ENCODE measurements at regions not wholly inside any gene's neighbourhood (a gene's known extent, or its start where the extent isn't known, plus 50 kb on each side); places are given as distances from the start of the nearest gene placed in this dataset.
"Not testable (repeated sequence)": the region's sequence is repeated elsewhere in the genome, so short reads cannot be mapped to it uniquely, and the experiment has no call there.

- peak; percentile 57 for DNase-seq
These were observed 115.4 kb downstream of the LHX2 start for GRCh38 chr9:124126648-124127646.

- no peak for DNase-seq
These were observed 117.1 kb downstream of the LHX2 start for GRCh38 chr9:124128568-124129166.

GRCh38 chr9:124130277-124131075 is 118.9 kb downstream of the LHX2 start:
- no peak for DNase-seq

GRCh38 chr9:124131518-124131917 is 120.0 kb downstream of the LHX2 start:
- DNase-seq = not testable (repeated sequence)

GRCh38 chr9:124132671-124133147 is 121.1 kb downstream of the LHX2 start:
- DNase-seq = no peak

GRCh38 chr9:124133727-124134126 is 122.2 kb downstream of the LHX2 start:
- DNase-seq = peak; percentile 19

- no peak for DNase-seq
These were observed 123.0 kb downstream of the LHX2 start for GRCh38 chr9:124134526-124134925.

- no peak for DNase-seq
These were observed 121.9 kb upstream of the NEK6 start for GRCh38 chr9:124135813-124136365.

- no peak for DNase-seq
These were observed 120.5 kb upstream of the NEK6 start for GRCh38 chr9:124137009-124137943.

- DNase-seq = no peak
These were observed 119.8 kb upstream of the NEK6 start for GRCh38 chr9:124137944-124138335.

GRCh38 chr9:124139001-124139400 is 118.7 kb upstream of the NEK6 start:
- no peak for DNase-seq

GRCh38 chr9:124140941-124141568 is 116.7 kb upstream of the NEK6 start:
- DNase-seq = no peak

GRCh38 chr9:124144561-124145123 is 113.1 kb upstream of the NEK6 start:
- not testable (repeated sequence) for DNase-seq

GRCh38 chr9:124146031-124146561 is 111.7 kb upstream of the NEK6 start:
- DNase-seq = no peak

GRCh38 chr9:124149992-124150391 is 107.8 kb upstream of the NEK6 start:
- no peak for DNase-seq

- DNase-seq = no peak
These were observed 93.9 kb upstream of the NEK6 start for GRCh38 chr9:124163760-124164255.

- DNase-seq = no peak
These were observed 92.9 kb upstream of the NEK6 start for GRCh38 chr9:124164811-124165210.

- no peak for DNase-seq
These were observed 83.3 kb upstream of the NEK6 start for GRCh38 chr9:124174433-124174832.

- not testable (repeated sequence) for DNase-seq
These were observed 80.2 kb upstream of the NEK6 start for GRCh38 chr9:124177522-124177921.
